Stimulated activated CD8-positive, alpha-beta memory T cell treated with anti-CD3 and anti-CD28 coated beads, Interleukin-15, amount 100 ng/mL, for 4 hours (primary cell): ENCODE measurements at regions not wholly inside any gene's neighbourhood (a gene's known extent, or its start where the extent isn't known, plus 50 kb on each side); places are given as distances from the start of the nearest gene placed in this dataset.
"Not testable (repeated sequence)": the region's sequence is repeated elsewhere in the genome, so short reads cannot be mapped to it uniquely, and the experiment has no call there.

Experiments used
- DNase-seq, 2 donors: peaks; one replicate each; pipeline ENCODE4 v3.0.0-alpha.2; 2020; ENCODE audit warnings: low read depth in 2 of 2

DNA sequence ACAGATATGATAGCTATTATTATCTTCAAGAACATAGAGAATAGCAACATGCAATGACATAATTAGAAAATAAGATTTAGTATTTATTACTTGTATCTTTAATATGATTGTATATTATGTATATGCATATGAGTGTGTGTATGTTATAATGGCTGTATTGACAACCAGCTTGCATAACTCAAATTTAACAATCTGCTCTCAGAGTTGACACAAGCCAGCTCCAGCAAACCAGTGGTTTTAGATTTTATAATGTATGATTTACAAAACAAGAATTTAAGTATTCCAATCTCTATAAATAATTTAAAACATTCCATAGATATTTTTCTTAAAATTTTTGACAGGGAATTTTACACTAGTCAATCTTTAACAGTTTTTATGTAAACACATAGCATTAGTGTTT lies 935.9 kb upstream of the EPHA5 start:
- no peak for DNase-seq

DNA sequence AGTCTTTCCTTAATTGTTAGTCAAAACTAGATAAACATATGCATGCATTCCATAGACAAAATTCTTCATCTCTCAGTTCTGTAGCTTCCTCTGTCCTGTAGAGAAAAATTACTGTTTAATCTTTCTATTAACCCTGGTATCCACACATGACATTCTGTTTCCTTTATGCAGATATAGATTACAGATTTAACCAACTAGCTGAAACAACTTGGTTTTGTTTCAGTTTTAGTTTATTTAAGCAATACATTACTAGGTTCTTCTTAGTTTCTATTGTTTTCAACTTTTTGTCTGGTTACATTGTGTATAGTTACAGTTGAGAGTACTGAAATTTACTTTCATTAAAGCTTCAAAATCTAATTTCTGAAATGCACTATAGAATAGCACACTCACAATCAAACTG lies 933.9 kb upstream of the EPHA5 start:
- no peak for DNase-seq

DNA sequence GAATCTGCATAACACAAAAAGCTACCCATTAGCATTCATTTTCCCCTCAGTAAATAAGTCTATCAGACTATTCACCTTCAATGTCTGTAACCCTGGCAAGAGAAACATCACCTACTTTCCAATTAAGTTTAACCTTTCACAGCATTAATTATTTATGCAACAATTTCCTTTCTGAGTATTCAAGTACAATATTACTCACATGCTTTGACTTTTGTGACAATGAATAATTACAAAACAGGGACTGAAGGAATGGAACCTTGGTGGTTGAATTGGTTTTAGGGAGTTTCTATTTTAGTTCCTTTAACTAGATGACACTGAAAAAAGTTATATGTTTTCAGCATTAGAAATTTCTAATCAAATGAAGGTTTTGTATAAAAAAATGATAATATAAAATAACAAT lies 932.3 kb upstream of the EPHA5 start:
- DNase-seq, result no peak

DNA sequence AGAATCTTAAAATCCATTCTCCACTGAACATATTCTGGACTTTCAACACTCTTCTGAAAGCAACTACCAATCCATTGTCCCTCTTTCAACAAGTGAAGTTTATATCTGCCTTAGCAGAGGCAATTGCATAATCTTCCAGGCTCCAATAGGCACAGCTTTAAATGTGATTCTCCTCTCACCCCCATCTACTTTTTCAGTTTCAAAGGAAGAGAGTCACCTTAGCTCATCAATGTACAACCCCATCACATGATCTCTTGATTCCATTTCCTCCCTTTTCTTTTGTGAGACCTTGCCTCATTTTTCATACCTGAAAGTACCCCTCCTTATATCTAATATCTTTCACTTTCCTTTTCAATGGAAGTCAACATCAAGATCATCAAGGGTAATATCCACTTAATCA lies 921.7 kb upstream of the EPHA5 start:
- DNase-seq, result no peak

DNA sequence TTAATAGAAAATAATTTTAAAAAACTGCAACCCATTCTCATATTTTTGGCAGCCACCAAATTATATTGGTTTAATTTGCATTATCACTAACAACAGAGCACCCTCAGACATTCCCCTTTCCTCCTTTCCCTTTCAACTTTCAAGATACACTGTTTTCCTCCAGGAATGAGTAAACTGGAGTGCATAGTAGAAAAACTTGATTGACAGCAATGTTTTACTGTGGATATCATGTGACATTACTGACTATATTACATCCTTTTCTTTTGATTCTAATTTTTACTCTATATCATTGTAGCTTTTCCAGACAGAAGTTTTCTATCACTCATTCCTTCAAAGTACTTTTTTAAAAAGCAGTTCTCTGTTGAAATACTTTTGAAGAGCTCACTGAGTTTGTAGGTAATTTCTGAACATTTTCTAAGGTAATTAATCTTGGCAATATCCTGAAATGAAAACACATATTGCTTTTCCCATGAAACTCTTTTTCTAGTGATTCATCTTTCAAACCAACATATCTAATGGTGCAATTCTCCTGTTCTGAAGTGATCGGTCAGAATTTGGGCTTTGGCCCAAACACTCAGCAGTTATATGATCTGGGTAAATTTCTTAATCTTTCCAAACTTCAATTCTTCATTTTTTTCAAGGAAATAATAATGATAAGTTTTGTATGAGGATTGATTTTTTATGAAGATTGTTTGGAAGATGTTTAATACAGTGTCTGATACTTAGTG lies 920.4 kb upstream of the EPHA5 start:
- no peak for DNase-seq

DNA sequence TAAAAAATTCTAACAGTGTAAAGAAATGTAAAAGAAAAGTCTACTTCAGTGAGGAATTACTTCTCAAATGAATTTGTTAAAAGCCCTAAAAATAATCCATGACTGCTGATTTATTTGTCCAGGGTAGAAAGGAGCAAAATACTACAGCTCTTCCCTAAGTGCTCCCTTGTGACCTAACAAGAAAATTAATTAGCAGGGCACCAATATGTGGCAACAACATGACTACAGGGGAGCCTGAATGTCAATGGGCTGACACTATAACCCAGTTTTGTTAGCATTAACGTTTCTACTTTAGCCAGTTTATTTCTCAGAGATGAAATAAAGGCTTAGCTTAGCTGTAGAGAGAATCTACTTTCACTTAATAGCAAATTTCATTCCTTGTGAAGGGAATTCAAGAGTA lies 918.9 kb upstream of the EPHA5 start:
- DNase-seq, result no peak

DNA sequence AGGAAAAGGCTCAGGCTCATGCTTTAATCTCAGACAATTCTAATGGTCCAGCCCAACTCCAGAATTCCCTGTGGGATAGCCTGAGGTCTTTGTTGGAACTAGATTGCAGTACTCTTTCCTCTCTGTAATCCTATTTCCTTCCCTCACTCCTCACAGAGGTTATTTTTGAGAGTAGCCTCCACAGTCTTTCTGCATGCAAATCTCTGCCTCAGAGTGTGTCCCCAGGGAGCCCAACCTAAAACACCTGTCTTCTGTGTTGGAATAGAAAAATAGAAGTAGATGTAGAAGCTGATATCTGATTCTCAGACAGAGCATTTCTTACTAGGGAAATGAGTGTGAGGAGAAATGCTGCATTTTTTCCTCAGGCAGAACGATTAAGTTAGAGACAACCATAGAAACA lies 915.5 kb upstream of the EPHA5 start:
- no peak for DNase-seq

DNA sequence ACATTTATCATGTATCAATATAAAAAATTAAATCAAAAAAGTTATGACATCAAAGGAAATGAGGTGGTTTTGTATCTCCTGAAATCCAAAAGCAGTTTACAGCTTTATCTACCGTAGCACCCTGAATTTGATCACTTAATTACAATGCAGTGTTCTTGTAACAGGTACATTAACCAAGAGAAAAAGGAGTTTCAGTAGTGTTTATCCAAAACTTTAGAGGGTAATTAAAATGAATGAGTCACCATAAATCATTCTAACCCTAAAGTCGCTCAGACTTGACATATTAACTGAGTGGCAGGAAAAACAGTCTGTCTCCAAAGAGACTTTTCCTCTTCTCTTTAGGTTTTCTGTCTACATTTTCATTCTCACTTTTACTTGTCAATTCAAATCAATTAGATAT lies 907.6 kb upstream of the EPHA5 start:
- no peak for DNase-seq

DNA sequence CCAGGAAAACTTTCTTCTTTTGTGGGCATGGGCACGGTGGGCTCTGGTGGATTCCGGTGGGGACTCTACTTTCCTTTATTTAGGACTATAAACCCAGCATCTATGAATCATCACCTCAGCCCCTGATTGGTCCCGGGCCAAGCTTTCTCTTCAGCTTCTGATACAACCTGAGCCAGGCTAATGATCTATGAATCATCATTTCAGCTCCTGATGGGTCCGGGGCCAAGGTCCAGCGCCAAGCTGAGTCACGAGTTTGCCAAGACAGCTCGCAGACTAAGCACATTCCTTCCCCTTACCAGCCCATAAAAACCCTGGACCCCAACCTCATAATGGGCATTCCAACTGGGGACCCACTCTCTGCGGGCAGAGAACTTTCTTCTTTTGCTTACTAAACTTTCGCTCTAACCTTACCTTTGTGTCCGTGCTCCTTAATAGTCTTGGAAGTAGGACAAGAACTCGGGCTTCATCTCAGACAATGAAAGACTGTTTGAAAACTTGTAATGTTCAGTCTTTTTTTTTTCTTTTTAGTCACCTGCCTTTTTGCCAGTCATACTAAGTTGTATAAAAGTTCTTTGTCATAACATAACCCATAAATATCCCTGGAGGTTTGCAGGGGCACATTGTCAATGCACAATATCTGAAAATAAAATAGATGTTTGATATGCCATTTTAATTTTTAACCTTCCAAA lies 904.9 kb upstream of the EPHA5 start:
- no peak for DNase-seq

DNA sequence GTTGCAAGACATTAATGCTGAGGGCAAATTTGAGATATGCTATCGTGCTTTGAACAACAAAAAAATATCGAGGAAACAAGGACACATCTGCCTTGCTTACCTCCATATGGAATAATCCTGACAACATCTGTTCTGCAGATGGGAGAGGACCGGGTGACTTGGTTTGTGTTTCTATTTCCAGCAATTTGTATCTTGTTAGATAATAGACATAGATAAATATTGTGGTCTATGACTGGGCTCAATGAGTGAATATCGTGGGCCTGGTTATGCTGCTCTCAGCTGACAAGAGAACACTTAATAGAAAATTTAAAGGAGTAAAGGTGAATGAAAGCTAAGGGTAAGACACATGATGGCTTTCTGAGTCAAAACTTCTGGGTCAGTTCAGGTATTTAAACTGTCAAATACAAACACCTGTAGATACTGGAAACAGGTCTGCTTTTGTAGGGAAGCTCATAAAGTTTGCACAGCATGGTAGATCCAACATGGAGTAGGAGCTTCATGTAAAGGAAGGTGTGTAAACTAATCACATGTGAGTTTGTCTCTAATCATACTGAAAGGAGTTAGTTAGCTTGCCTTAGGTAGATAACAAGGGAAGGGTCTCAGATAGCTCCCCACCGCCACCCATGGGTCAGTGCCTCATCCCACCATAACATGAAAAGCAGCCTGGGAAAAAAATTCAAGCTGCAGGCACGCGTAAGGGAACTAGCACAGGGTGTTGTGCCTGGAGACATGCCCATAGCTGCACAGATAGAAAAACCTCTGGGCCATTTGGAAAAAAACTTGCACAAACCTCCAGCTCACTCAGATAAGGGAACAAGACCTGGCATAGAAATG lies 904.1 kb upstream of the EPHA5 start:
- no peak for DNase-seq

DNA sequence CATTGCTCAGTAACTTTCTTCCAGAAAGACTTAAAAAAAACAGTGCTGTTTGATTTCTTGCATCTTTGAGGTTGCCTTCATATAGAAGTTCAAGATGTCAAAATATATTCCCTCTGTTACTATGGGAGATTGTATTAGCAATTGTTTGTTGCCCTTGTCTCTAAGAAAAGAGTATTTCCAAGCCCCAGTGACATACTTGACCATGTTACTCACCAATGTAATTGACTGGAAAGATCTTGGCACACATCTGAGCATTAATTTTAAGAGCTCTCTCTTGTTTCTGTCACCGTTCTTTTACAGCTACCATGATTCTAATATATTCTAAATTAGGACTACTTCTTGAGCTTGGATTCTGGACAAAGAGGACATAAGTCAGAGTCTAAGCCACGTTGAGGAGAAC lies 902.7 kb upstream of the EPHA5 start:
- no peak for DNase-seq

DNA sequence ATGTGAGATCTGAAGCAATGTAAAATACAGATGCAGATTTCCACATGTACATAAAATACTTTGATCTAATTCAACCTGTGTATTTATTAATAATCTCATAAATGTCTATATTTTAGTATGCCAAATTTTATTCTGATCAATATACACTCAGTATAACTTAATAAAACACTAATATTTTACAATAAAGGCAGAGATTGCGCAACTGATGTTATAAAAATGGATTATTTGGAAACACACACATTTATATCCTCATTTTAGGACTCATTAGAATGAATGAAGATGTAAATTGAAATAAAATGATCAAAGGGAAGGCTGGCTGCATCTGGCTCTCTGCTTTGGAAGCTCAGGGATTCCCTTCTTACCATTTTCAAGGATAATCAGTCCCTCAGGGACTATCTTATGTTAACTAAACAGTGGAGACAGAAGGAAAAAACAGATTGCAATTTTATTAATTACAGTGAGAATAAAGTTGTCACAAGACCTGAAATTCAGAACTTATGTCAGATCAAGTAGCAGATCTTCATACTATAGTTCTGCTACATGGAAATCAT lies 900.9 kb upstream of the EPHA5 start:
- DNase-seq, result no peak

DNA sequence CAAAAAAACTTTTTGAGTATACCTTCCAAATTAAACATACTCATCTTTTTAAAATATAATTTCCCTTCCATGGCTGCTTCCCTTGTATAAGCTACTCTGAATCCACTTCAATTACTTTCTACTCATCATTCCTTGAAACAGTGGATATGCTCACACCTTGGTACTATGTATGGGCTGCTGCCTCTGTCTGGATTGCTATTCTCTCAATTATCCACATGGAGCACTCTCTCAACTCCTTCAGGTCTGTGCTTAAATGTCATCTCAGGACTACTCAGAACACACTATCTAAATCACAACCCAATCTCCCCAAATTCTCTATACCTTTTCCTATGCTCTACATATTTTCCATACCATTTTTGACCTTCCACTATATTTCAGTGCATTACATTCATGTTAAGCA lies 898.9 kb upstream of the EPHA5 start:
- no peak for DNase-seq

DNA sequence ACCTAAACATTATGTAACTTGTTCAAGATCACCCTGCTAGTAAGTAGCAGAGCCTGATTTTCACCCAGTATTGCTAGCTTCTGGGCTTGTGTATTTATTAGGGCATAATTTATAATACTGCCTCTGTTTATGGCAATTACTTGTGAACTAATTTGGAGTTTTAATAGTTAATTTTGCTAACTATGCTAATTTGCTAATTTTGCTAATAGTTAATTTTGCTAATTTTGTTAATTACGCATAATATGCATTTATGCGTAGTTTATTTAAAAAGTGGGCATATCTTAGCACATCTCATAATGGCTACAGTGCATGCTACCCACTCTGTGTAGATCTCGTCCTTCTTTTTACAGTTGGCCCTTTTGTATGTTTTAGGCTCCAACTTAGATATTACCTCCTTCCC lies 898.1 kb upstream of the EPHA5 start:
- DNase-seq, result no peak

DNA sequence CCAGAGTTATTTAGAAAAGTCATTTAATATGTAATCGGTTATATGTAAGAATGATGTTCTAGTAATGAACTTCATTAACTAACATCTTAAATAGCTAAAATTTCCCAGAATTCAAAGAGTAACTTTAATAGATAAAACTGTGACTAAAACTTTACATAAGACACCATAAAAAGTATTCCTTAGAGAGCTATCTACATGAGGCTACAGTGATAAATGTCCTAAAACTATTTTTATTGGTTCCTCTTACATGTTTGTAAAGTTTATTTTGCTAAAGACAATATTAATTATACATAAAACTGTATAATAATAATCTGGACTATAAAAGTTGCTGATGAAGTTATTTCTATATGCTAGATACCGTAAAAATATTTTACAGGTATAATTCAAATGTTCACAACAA lies 897.7 kb upstream of the EPHA5 start:
- DNase-seq, result no peak

DNA sequence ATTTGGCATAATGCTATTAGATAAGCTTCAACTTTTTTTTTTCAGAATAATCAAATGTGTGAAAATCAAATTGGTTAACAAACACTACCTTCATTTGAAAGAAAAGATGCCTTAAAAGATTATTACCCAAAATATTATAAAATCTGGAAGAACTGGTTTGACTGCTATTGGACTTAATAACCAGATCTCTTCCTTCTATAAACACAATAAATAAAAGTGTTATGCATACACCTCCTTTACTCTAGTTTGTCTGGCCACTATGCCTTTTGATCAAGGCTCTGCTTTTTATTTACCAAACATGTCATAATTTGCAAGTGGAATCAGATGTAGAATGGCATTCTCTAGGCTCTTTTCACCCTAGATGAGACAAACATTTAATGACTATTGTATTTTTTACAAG lies 897.3 kb upstream of the EPHA5 start:
- DNase-seq, result no peak

DNA sequence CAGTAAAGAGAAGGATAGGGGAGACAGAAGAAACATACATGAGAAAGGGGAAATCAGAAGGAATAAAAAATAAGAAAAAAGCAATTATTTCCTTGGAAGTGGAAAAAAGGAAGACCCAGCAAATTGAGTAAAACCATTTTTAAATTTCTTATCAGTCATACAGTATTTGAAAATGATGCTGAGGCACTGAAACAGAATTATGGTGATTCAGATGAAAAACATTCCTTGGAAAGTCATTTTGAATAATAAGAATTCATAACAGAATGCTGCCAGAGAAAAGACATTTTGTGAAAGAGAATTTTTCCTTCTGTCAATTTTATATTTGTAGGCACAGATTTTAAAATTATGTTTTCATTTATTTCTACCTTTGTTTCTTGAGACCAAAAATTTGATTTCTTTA lies 895.5 kb upstream of the EPHA5 start:
- DNase-seq, result no peak

DNA sequence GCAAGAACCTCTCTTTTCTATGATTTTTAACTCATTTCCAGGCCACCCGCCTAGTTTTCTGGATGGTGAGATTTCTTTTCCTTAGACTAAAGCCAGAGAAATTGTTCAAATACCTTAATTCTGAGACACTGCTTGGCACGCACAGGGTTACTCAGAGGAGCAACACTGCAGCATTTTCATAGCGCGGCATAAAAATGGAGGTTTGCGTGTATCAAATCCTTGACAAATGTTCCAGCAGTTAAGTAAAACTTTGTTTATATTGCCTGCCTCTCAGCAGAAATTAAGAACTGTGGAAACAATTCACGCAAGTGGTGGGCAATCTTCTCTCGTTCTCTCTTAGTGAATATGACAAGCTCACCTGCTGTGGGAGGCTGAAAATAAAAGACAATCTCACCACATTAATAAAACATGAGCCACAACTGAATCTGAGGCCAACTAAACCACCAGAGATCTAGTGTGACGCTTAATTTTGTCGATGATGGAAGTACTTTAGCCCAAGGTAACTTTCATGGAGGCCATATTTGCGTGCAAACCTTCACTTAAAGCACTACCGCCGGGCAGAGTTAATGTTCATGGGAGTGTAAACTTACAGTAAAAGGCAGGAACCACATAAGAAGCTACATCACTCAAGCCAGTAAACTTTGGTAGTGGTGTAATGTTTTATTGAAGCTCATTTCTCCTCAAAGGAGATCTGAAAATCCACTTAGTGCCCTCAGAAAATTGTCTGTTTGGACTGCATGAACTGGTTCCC lies 894.8 kb upstream of the EPHA5 start:
- DNase-seq, result no peak

DNA sequence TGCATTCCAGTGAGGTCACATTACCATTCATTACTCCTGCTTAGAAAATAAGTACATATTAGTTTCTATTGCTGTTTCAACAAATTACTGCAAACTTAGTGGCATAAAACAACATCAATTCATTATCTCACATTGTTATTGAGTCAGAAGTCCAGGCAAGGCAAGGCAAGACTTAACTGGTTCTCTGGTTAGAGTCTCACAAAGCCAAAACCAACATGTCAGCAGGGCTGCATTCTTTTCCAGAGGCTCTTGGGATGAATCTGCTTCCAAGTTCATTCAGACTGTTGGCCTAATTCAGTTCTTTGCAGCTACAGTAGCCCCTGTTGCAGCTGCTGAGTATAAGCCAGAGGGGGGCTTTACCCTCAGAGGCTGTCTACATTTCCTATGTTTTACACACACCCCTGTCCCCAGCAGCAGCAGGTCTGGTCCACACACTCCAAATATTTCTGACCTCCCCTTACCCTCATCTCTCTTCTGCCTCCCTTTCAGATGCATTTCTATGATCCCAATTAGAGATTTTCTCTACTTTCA lies 892.1 kb upstream of the EPHA5 start:
- DNase-seq, result no peak

DNA sequence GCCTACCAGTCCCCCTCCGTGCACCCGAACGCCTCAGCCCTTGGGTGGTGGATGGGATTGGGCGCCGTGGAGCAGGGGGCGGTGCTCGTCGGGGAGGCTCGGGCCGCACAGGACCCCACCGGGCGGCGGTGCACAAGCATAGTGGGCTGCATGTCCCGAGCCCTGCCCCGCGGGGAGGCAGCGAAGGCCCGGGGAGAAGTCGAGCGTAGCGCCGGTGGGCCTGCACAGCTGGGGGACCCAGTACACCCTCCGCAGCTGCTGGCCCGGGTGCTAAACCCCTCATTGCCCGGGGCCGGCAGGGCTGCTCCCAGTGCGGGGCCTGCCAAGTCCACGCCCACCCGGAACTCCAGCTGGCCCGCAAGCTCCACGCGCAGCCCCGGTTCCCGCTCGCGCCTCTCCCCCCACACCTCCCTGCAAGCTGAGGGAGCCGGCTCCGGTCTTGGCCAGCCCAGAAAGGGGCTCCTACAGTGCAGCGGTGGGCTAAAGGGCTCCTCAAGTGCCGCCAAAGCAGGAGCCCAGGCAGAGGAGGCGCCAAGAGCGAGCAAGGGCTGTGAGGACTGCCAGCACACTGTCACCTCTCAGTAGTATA lies 891.3 kb upstream of the EPHA5 start:
- DNase-seq, result not testable (repeated sequence)

DNA sequence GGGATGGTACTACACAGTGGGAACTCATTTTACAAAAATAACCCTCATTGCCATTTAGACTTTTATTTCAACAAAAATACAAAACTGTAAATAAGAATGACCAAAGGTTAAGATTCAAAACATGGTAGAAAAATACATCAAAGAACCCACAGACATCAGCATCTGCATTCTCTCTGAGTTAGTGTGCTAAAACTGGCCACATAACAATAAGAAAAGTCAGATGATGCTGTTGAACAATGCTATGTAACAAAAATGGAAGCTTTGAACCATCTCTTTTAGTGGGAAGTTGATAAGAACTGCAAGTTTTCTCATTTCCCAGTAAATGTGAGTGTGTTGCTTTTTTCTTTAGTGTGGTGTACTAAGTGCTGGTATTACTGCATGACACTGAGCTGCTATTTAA lies 888.4 kb upstream of the EPHA5 start:
- DNase-seq, result no peak
